MCF 10A (cell line): ENCODE measurements at regions not wholly inside any gene's neighbourhood (a gene's known extent, or its start where the extent isn't known, plus 50 kb on each side); places are given as distances from the start of the nearest gene placed in this dataset.

Source experiments
- BruUV-seq: library from RNA; stranded (reverse); fragments of 400-500 nt; replicated peaks from 2 replicates; lab custom pipeline; 2021; lab: Mats Ljungman, UMichigan
- CTCF ChIA-PET: fragments of 300-600 bp; sonication (Branson Sonifier 250); formaldehyde crosslinking; extraction: SDS; loops from one replicate; lab custom pipeline; 2021; ENCODE audit warnings: antibody characterized with exemption, inconsistent platforms; lab: Yijun Ruan, JAX
- POLR2A ChIA-PET: fragments of 300-600, 350-650 bp; sonication (Branson Sonifier 250); formaldehyde crosslinking; extraction: SDS; loops from one replicate; lab custom pipeline; 2020; ENCODE audit warnings: antibody characterized with exemption, inconsistent platforms; lab: Yijun Ruan, JAX
- DNase-seq: peaks from one replicate; pipeline ENCODE4 v3.0.0-alpha.2; 2018; ENCODE audit not compliant: unreplicated experiment
- H3K27ac Mint-ChIP-seq: one replicate; pipeline ENCODE4 v1.8.0; 2022; ENCODE audit warnings: mild to moderate bottlenecking, low read depth, mixed read lengths; ENCODE audit not compliant: unreplicated experiment
- H3K27me3 Mint-ChIP-seq: one replicate; pipeline ENCODE4 v1.8.0; 2022; ENCODE audit warnings: mixed read lengths; ENCODE audit not compliant: insufficient read depth, unreplicated experiment
- H3K36me3 Mint-ChIP-seq: one replicate; pipeline ENCODE4 v1.8.0; 2022; ENCODE audit warnings: mild to moderate bottlenecking, moderate library complexity, mixed read lengths; ENCODE audit not compliant: insufficient read depth, unreplicated experiment
- H3K4me1 Mint-ChIP-seq: one replicate; pipeline ENCODE4 v1.8.0; 2022; ENCODE audit warnings: mixed read lengths; ENCODE audit not compliant: insufficient read depth, unreplicated experiment
- H3K4me3 Mint-ChIP-seq: one replicate; pipeline ENCODE4 v1.8.0; 2022; ENCODE audit warnings: mild to moderate bottlenecking, moderate library complexity, mixed read lengths; ENCODE audit not compliant: unreplicated experiment
- H3K9me3 Mint-ChIP-seq: one replicate; pipeline ENCODE4 v1.8.0; 2022; ENCODE audit warnings: mixed read lengths; ENCODE audit not compliant: unreplicated experiment
- CTCF ChIP-seq: fragments of 200-600 bp; IDR thresholded peaks from one replicate; pipeline ENCODE4 v1.8.0; 2022; ENCODE audit warnings: antibody characterized with exemption, mild to moderate bottlenecking; ENCODE audit not compliant: unreplicated experiment
- intact Hi-C: fragments of 100-400 bp; cut with micrococcal nuclease; formaldehyde crosslinking; loops from 2 replicates; pipeline ENCODE4 v1.14.1; 2022

DNA sequence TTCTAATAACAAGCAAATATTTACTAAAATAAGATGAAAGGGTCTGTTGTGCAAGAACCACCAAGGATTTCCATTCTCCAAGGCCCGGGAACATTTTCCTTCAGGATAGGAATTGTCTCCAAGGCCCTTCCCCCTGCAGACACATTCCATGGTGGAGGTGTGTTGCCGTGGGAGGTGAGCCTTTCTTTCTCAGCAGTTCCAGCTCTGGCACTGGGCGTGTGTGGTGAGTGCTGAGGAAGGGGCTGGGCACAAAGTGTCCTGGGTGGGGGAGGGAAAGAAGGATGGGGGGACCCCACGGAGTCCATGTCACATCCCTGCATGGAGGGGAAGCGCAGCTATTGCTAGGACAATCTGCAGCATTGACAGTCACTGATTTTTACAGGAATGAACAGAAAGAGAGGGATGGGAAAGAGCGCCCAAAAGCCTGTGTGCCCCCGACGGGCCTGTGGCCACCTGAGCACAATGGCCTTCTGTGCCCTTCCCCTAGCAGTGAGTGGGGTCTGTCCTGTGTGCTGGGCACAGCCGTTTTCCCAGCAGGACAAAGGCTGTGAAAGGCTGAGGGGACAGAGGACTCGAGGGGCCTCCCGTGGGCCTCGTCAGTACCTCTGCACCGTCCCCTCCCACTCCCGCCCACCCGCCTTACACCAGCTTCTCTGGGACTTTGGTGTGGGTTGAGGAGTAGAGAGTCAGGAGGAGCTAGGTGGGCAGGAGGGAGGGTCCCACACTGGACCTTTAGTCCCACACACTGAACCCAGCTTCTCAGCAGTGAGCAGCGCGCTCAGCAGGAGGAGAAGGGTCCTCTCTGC, 79.8 kb downstream of the PTGR3 start:
- Mint-ChIP-seq H3K27ac (no peak overlapping the region), H3K4me3 (no peak overlapping the region), H3K9me3 (no peaks in the 10 kb centered on the region), H3K36me3 (no peaks in the 10 kb centered on the region), H3K4me1 (no peaks in the 10 kb centered on the region), H3K27me3 (no peaks in the 10 kb centered on the region)
- TF ChIP-seq CTCF: no peak
- no peak for DNase-seq
- BruUV-seq: no TSS peak
- intact Hi-C loops: no loop called here
- ChIA-PET CTCF (no interaction called here), POLR2A (no interaction called here)

- no peak for DNase-seq
- Mint-ChIP-seq H3K36me3 (no peaks in the 10 kb centered on the region), H3K27me3 (no peaks in the 10 kb centered on the region), H3K9me3 (no peaks in the 10 kb centered on the region), H3K4me3 (no peak overlapping the region), H3K27ac (no peak overlapping the region), H3K4me1 (no peaks in the 10 kb centered on the region)
- intact Hi-C loops: no loop called here
- TF ChIP-seq CTCF: no peak
- no TSS peak for BruUV-seq
- ChIA-PET POLR2A (no interaction called here), CTCF (no interaction called here)
Observed at GRCh38 chr18:75128051-75128605, 80.8 kb downstream of the PTGR3 start.

DNA sequence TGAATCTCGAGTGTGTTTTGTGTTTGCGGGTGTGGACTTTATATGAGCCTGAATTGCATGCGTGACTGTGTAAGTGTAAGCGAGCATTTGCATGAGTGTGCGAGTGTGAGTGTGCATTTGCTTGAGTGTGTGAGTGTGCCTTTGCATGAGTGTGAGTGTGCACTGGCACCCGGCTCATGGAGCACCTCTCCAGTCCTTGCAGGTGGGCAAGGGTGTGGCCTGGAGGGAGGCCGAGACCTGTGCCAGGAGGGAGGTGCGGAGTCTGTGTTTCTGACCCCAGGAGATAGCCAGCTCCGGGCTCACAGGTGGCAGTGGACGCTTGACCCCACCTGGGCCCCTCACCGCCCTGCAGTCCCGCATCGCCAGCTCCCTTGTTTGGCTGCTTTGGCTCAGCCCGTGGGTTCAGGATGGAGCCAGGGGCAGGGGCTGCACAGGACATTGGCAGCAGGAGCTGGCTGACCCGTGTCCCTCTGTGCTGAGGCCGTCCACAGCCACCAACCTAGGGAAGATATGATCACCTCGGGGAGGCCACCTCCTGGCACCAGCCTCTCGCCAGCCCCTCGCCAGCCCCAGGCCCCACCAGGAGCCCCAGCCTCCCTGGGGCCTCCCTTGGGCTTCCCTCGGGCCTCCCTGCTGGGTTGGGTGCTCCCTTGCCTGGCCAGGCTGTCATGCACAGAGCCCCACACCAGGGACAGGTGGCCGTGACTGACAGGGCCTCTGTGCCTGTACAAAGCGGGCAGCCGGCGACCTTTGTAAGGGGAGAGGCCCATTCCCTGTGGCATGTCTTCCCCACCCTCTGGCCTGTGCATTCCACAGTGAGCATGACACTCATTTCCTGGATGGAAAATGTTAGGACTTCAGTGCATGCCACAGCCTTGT, 81.6 kb downstream of the PTGR3 start:
- POLR2A ChIA-PET: no interaction called here
- no peak for TF ChIP-seq CTCF
- no peak overlapping the region for H3K4me3 Mint-ChIP-seq
- intact Hi-C loops: no loop called here
- H3K27me3 Mint-ChIP-seq: no peaks in the 10 kb centered on the region
- no peak for DNase-seq
- H3K27ac Mint-ChIP-seq: no peak overlapping the region
- BruUV-seq: no TSS peak
- CTCF ChIA-PET: no interaction called here
- H3K9me3 Mint-ChIP-seq: no peaks in the 10 kb centered on the region
- no peaks in the 10 kb centered on the region for H3K36me3 Mint-ChIP-seq
- H3K4me1 Mint-ChIP-seq: no peaks in the 10 kb centered on the region
